GM19043 (cell line): ENCODE measurements at regions not wholly inside any gene's neighbourhood (a gene's known extent, or its start where the extent isn't known, plus 50 kb on each side); places are given as distances from the start of the nearest gene placed in this dataset.
"Not testable (repeated sequence)": the region's sequence is repeated elsewhere in the genome, so short reads cannot be mapped to it uniquely, and the experiment has no call there.

Experiments
- ATAC-seq: cut with Tn5 transposase; IDR thresholded peaks from one replicate; pipeline ENCODE4 v1.9.1; 2021; ENCODE audit warnings: low read depth; ENCODE audit not compliant: unreplicated experiment

GRCh38 chr14:22178333-22178839, 410.6 kb downstream of the DAD1 start:
- ATAC-seq, result no peak

GRCh38 chr14:22177870-22178269, 411.2 kb downstream of the DAD1 start:
- ATAC-seq, result peak; percentile 54

DNA sequence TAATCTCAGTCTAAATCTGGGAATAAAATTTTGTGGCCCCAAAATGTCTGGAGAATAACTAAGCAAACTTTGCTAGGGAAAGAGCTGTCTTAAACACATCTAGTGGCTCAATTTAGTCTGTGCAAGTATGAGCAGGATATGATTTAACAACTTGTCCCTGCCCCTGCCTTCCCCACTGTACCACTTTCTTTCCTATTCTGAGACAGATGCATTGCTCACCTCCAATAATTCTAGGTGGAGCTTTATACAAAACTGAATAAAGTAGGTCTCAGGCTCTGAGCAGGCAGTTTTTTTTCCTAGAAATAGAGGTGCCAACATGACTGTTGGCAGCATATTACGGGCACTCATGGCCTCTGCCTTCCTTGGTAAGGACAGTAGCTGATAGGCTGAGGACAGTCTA, 412.1 kb downstream of the DAD1 start:
- ATAC-seq, result no peak

DNA sequence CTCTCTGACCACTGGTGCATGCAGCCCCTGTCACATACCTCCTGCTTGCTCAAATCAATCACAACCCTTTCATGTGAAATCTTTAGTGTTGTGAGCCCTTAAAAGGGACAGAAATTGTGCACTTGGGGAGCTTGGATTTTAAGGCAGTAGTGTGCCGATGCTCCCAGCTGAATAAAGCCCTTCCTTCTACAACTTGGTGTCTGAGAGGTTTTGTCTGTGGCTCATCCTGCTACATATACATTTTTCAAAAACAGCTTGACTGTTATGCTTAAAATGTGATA, 413.8 kb downstream of the DAD1 start:
- not testable (repeated sequence) for ATAC-seq

GRCh38 chr14:22174412-22175277, 414.4 kb downstream of the DAD1 start:
- no peak for ATAC-seq

DNA sequence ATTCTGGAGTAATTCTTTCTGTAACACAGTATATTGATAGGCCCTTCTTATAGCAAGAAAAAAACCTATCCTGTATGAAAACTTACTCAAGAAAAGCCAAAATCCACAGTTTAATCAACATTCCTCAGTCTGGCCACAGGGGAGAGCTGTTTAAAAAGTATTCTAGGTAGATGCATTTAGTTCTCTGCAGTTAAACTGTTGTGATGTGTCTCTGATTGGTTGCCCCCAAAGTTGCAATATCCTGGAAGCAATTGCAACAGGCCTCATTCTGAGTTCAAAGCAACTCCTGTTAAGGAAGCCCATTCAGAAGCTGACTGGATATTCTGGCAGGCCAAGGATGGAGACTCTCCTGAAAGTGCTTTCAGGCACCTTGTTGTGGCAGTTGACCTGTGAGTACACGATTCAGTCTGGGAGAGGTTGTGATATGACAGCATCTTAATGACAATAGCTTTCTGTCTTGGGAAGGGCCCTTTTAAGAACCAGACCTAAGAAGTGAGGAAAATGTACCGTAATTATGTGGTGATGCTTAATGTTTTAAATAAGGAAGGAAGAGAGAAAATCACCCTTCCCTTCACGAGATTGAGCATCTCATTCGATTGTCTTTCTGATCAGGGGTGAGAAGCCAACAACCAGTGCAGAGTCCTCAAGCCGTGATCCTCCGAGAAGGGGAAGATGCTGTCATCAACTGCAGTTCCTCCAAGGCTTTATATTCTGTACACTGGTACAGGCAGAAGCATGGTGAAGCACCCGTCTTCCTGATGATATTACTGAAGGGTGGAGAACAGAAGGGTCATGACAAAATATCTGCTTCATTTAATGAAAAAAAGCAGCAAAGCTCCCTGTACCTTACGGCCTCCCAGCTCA, 420.7 kb downstream of the DAD1 start:
- no peak for ATAC-seq

DNA sequence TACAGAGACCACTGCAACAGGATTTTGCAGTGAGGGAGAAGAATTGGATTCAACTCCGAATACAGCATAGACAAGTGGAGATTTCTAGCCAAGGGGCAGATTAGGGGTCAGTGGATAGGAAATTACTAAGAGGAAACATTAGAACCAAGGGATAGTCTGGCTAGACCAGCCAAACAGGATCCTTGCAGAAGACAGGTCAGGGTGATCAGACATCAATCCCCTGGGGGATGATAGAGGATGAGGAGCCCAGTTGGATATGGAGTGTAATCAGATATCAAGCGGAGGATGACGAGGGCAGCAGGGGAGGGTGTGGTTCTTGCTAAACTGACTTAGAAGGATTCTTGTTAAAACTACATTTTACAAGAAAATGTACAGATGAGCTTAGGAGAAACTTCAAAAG, 424.4 kb downstream of the DAD1 start:
- ATAC-seq, result no peak

DNA sequence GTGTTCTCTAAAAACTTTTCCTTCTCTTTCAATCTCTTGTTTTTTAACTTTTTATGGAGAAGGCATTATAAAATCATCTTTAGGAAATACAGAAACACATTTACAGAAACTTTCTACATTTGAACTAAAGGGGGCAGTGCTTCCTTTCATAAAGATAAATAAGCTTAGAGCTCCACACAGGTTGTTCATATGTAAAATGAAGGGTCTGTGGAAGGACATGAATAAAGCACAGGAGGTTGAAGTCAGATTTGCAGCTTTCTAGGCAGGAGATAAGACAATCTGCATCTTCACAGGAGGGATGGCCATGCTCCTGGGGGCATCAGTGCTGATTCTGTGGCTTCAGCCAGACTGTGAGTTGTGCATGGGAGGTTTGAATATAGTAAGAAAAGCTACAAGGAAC, 426.0 kb downstream of the DAD1 start:
- ATAC-seq, result no peak

DNA sequence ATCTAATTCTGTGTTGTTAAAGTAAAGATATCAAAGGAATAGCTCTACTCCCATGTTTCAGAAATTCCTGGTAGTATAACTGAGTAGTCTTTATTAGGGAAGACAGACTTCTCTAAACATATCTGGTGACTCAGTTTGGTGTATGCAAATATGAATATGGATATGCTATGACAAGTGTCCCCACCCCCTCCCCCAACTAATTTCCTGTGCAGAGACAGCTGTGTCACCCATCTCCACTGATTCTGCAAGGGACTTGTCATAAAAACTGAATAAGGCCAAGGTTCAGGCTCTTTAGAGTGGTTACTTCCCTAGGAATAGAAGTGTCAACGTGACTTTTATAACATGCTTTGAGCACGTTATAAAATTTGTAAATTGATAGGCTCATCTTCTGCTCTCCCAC, 429.1 kb downstream of the DAD1 start:
- no peak for ATAC-seq

DNA sequence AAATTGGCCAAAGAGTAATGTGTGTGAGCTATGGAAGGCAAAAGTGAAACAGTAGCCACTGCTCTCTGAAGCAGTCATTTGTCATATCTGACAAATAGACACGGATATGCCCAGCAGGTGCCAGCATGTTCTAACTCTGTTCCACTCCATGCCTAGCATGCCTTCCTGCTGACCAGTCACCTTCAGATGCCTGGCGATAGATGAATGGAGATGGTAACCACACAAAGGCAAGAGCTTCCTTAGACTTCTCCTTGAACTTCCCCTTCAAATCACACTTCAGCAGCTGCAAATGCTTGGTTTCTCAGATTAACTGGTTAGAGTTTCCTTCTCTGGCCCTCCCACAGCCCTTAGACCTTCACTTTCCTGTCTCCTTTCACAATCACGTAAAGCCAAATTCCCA, 429.9 kb downstream of the DAD1 start:
- no peak for ATAC-seq

DNA sequence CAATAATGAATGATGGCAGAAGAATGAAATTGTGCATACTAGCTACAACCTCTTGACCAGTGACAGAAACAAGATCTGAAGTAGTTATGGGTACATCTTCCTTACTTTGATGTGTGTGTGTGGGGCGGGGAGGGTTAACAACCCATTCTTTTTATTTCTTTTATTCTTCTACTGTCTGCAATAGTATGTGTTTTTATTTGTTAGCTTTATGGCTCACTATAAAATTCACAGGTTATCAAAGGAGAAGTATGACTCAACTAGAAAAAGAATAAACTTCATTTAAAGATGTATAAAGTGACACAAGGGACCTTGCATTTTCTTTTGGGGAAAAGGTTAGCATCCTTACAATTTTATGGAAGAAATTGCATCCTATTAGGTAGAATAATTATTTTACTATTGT, 430.5 kb downstream of the DAD1 start:
- ATAC-seq, result no peak

GRCh38 chr14:22155571-22155970, 433.5 kb downstream of the DAD1 start:
- no peak for ATAC-seq

GRCh38 chr14:22152903-22153302, 436.1 kb downstream of the DAD1 start:
- ATAC-seq, result no peak

DNA sequence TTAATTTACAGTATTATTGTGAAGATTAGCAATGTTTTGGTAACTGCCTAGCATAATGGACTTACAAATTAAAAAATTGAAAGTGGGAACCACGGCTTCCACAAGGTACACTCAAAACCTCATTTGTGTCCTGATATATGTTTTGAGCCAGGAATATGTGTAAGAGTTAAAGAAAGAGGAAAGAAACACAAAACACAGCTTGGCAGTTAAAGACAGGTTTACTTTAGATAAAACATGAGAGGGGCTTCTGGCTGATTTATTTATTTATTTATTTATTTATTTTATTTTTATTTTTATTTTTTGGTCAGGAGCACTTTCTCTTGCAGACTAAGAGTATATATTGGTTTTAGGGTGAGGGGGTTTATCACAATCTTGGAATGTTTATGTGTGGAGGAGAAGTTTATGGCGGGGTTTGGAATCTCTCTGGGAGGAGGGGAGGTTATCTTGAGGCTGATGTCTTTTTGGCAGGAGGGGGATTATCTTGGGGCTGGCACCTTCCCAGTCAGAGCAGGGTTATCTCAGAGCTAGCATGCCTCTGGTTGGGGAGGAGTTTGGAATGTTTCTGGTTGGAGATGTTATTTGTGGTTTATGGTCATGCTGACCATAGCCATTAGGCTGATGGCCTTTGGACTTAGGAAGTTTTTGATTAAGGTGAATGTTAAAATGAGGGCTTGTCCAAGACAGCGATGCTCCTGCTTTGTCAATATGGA, 436.7 kb downstream of the DAD1 start:
- no peak for ATAC-seq

DNA sequence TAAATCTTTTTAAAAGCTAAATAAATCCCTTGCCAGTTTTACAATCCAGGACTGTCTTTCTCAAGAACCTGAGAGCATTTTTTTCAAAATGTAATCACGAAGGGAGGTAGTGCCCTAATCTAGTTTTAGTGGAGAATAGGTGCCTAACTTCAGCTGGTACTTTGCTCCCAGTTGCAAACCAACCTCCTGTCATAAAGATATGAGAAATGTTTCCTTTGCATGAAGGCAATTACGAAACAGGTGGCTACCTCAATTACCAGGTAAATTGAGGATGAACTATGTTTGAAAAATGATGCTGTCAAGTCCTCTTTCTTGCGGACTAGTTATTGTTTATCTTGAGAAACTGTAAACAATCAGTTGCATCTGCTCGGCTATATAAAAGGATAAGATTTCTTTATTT, 437.9 kb downstream of the DAD1 start:
- no peak for ATAC-seq

GRCh38 chr14:22149058-22149457, 440.0 kb downstream of the DAD1 start:
- ATAC-seq, result no peak

GRCh38 chr14:22147716-22148115, 441.3 kb downstream of the DAD1 start:
- ATAC-seq, result no peak

DNA sequence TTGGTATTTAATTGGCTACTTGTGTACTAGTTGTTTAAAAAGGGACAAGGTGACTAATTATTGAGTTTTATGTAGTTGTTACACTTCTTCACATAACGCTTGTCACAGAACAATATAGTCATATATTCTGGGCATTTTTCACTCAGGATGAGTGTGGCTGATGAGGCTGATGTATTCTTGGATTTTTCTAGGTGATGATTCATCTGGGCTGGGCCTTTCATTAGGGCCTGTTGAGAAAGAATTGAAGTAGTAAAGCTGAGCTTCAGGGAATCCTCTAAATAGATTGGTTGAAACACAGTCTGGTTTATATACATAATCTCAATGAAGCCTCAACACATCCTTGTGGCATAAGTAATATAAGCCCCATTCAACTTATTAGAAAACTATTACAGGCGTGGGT, 445.7 kb downstream of the DAD1 start:
- ATAC-seq, result no peak

GRCh38 chr14:22140633-22141032, 448.4 kb downstream of the DAD1 start:
- no peak for ATAC-seq

- ATAC-seq, result no peak
These were observed 457.1 kb downstream of the DAD1 start for GRCh38 chr14:22131749-22132476.
